GM23338 (cell line): ENCODE measurements at regions not wholly inside any gene's neighbourhood (a gene's known extent, or its start where the extent isn't known, plus 50 kb on each side); places are given as distances from the start of the nearest gene placed in this dataset.

Source experiments
- ATAC-seq: fragments of 200-7000 bp; cut with Tn5 transposase; 3 replicates; pipeline ENCODE4 v1.9.1; 2020
- DNase-seq: peaks from one replicate; pipeline ENCODE4 v3.0.0-alpha.2; 2015; ENCODE audit warnings: low spot score
- H2AFZ ChIP-seq: fragments of 200-600 bp; sonication (generic); 2 replicates; pipeline ENCODE4 v1.8.0; 2016; ENCODE audit warnings: antibody characterized with exemption, mild to moderate bottlenecking, moderate library complexity
- H3F3A ChIP-seq: fragments of 200-600 bp; sonication (generic); replicated peaks from 2 replicates; pipeline ENCODE4 v1.8.0; 2017; ENCODE audit warnings: antibody characterized with exemption, mixed run types, low read depth
- H3K27ac ChIP-seq: fragments of 200-600 bp; sonication (generic); 2 replicates; pipeline ENCODE4 v1.6.1; 2016; ENCODE audit warnings: low read depth
- H3K27me3 ChIP-seq: fragments of 200-600 bp; sonication (generic); 2 replicates; pipeline ENCODE4 v1.8.0; 2016; ENCODE audit warnings: mild to moderate bottlenecking, mixed run types, moderate library complexity; ENCODE audit not compliant: insufficient read depth
- H3K36me3 ChIP-seq: fragments of 200-600 bp; sonication (generic); 2 replicates; pipeline ENCODE4 v1.8.0; 2016; ENCODE audit warnings: mild to moderate bottlenecking; ENCODE audit not compliant: insufficient read depth
- H3K4me1 ChIP-seq: fragments of 200-600 bp; sonication (generic); 2 replicates; pipeline ENCODE4 v1.8.0; 2016; ENCODE audit warnings: mild to moderate bottlenecking, moderate library complexity; ENCODE audit not compliant: insufficient read depth
- H3K4me2 ChIP-seq: fragments of 200-600 bp; sonication (generic); 2 replicates; pipeline ENCODE4 v1.7.1; 2017; ENCODE audit warnings: mixed run types
- H3K4me3 ChIP-seq: fragments of 200-600 bp; sonication (generic); 2 replicates; pipeline ENCODE4 v1.6.1; 2016; ENCODE audit warnings: mixed run types
- H3K79me2 ChIP-seq: fragments of 200-600 bp; sonication (generic); replicated peaks from 2 replicates; pipeline ENCODE4 v1.8.0; 2017; ENCODE audit warnings: mild to moderate bottlenecking; ENCODE audit not compliant: insufficient read depth
- H3K9me2 ChIP-seq: fragments of 200-600 bp; sonication (generic); 2 replicates; pipeline ENCODE4 v1.8.0; 2017; ENCODE audit not compliant: insufficient read depth
- H4K20me1 ChIP-seq: fragments of 200-600 bp; sonication (generic); replicated peaks from 2 replicates; pipeline ENCODE4 v1.8.0; 2017; ENCODE audit warnings: mild to moderate bottlenecking; ENCODE audit not compliant: insufficient read depth
- H3K27ac Mint-ChIP-seq: 2 replicates; pipeline ENCODE4 v1.8.0; 2020; ENCODE audit warnings: inconsistent platforms, mild to moderate bottlenecking, moderate library complexity, mixed read lengths
- H3K27me3 Mint-ChIP-seq: 3 replicates; pipeline ENCODE4 v1.8.0; 2022; ENCODE audit warnings: low read depth, mild to moderate bottlenecking, moderate library complexity, mixed read lengths, inconsistent platforms; ENCODE audit not compliant: insufficient read depth, poor library complexity
- H3K36me3 Mint-ChIP-seq: 3 replicates; pipeline ENCODE4 v1.8.0; 2021; ENCODE audit warnings: low read depth, mild to moderate bottlenecking, inconsistent platforms, moderate library complexity, mixed read lengths
- H3K4me1 Mint-ChIP-seq: 3 replicates; pipeline ENCODE4 v1.8.0; 2020; ENCODE audit warnings: mild to moderate bottlenecking, inconsistent platforms, mixed read lengths
- H3K4me3 Mint-ChIP-seq: 3 replicates; pipeline ENCODE4 v1.8.0; 2021; ENCODE audit warnings: moderate library complexity, mild to moderate bottlenecking, inconsistent platforms, mixed read lengths
- H3K9me3 Mint-ChIP-seq: 3 replicates; pipeline ENCODE4 v1.8.0; 2020; ENCODE audit warnings: moderate library complexity, mild to moderate bottlenecking, inconsistent platforms, mixed read lengths
- CREB1 ChIP-seq: fragments of 250-450 bp; sonication (Bioruptor Pico); IDR thresholded peaks from 2 replicates; pipeline ENCODE4 v1.5.0; 2020; ENCODE audit warnings: low read depth, mild to moderate bottlenecking, moderate library complexity
- EZH2 ChIP-seq: fragments of 200-600 bp; sonication (generic); IDR thresholded peaks from one replicate; pipeline ENCODE4 v1.8.0; 2017; ENCODE audit warnings: antibody characterized with exemption, mild to moderate bottlenecking, low read depth; ENCODE audit not compliant: unreplicated experiment
- EZH2phosphoT487 ChIP-seq: fragments of 200-600 bp; sonication (generic); IDR thresholded peaks from one replicate; pipeline ENCODE4 v1.8.1; 2018; ENCODE audit warnings: antibody characterized with exemption; ENCODE audit not compliant: unreplicated experiment
- NANOG ChIP-seq: IDR thresholded peaks from 2 replicates; pipeline ENCODE4 v1.6.1; 2016; ENCODE audit warnings: antibody characterized with exemption, borderline replicate concordance
- POLR2AphosphoS5 ChIP-seq: IDR thresholded peaks from 2 replicates; pipeline ENCODE4 v1.6.1; 2016; ENCODE audit warnings: antibody characterized with exemption, low read depth
- ZNF114 ChIP-seq: fragments of 250-450 bp; sonication (Bioruptor Pico); IDR thresholded peaks from 2 replicates; pipeline ENCODE4 v1.5.0; 2020; ENCODE audit warnings: mild to moderate bottlenecking, moderate library complexity
- ZNF331 ChIP-seq: fragments of 250-450 bp; sonication (Bioruptor Pico); IDR thresholded peaks from 2 replicates; pipeline ENCODE4 v1.5.0; 2020; ENCODE audit warnings: low read depth, mild to moderate bottlenecking, moderate library complexity
- TF ChIP-seq, protein P1 (sequence below), 2 experiments: fragments of 200-600 bp in 1 of 2; sonication (generic) in 1 of 2; conservative IDR thresholded peaks; 2 replicates each; pipeline versions ENCODE4 v1.5.1 to v1.6.1; 2016 to 2017; ENCODE audit warnings: antibody characterized with exemption in 2 of 2, low read depth in 2 of 2, mild to moderate bottlenecking in 2 of 2, moderate library complexity in 1 of 2
- TF ChIP-seq, protein P2 (sequence below): IDR thresholded peaks from 2 replicates; pipeline ENCODE4 v1.6.1; 2016; ENCODE audit warnings: antibody characterized with exemption
- TF ChIP-seq, protein P3 (sequence below): IDR thresholded peaks from one replicate; pipeline ENCODE4 v1.6.1; 2018; ENCODE audit warnings: antibody characterized with exemption; ENCODE audit not compliant: unreplicated experiment

DNA sequence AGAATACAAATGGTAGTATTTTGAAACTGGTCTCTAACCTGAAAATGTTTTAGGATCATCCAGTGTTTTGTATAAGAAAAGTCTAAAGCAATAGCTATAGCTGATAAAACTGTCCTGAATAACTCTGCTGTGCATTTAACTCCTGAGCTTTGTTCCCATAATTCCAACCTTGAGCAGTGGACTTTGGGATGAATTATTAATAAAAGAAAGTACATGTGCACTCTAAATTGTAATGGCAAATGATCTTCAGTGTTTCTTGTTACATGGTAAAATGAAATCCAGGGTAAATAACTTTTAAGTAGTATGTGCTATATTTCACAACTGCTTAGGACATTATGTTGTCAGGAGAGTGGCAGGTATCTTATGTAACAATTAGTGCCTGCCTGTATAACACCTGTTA lies 345.6 kb downstream of the SLC16A7 start (continued):
- TF ChIP-seq POLR2AphosphoS5, result no peak
- no peak for TF ChIP-seq EZH2phosphoT487
- TF ChIP-seq, protein P1, sequence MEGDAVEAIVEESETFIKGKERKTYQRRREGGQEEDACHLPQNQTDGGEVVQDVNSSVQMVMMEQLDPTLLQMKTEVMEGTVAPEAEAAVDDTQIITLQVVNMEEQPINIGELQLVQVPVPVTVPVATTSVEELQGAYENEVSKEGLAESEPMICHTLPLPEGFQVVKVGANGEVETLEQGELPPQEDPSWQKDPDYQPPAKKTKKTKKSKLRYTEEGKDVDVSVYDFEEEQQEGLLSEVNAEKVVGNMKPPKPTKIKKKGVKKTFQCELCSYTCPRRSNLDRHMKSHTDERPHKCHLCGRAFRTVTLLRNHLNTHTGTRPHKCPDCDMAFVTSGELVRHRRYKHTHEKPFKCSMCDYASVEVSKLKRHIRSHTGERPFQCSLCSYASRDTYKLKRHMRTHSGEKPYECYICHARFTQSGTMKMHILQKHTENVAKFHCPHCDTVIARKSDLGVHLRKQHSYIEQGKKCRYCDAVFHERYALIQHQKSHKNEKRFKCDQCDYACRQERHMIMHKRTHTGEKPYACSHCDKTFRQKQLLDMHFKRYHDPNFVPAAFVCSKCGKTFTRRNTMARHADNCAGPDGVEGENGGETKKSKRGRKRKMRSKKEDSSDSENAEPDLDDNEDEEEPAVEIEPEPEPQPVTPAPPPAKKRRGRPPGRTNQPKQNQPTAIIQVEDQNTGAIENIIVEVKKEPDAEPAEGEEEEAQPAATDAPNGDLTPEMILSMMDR (conservative IDR thresholded peaks at IDR 0.05; ENCODE audit: low read depth in 2 of 2), result no peak
- TF ChIP-seq ZNF114 (CRISPR knock-in tag), result no peak

DNA sequence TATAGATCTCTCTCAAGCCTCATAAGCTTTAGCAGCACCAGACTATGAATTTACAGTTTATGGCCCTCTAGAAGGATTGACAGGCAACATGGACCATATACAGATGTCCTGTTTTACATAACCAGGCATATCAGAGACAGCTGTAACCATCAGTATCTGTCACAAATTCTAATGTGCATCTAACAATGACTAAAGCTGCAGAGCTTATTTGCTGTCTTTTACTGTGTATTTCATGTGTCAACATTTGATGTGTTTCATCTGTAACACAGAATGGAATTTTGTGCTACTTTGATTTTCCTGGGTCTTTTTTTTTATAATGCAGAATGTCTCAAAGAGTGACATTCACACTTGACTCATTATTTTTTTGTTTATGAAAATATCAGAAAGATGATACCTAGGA lies 348.3 kb downstream of the SLC16A7 start:
- Histone ChIP-seq H3K4me1 (peaks cover 7% of the 10 kb centered on the region; the same call in 1 of the 2 replicates), H3F3A (no peaks in the 10 kb centered on the region), H3K36me3 (no peaks in the 10 kb centered on the region), H3K9me2 (peaks cover 5% of the 10 kb centered on the region; the same call in 1 of the 2 replicates), H3K4me3 (no peak overlapping the region), H3K4me2 (no peak overlapping the region), H3K79me2 (no peaks in the 10 kb centered on the region), H3K27me3 (no peaks in the 10 kb centered on the region), H2AFZ (no peak overlapping the region), H3K27ac (no peak overlapping the region), H4K20me1 (no peaks in the 10 kb centered on the region)
- H3K27me3 Mint-ChIP-seq, result peaks cover 9% of the 10 kb centered on the region
- no peak overlapping the region for H3K27ac Mint-ChIP-seq
- 0 out of 3 replicates have a peak, but pooled peaks cover under 1% of the 10 kb centered on the region for H3K9me3 Mint-ChIP-seq
- peaks cover 10% of the 10 kb centered on the region for H3K4me1 Mint-ChIP-seq
- H3K36me3 Mint-ChIP-seq, result no peaks in the 10 kb centered on the region
- ATAC-seq, result no peak
- no peak for DNase-seq
- no peak overlapping the region for H3K4me3 Mint-ChIP-seq
- TF ChIP-seq EZH2phosphoT487 (no peak), NANOG (no peak), POLR2AphosphoS5 (no peak), EZH2 (no peak), ZNF114 (CRISPR knock-in tag) (no peak), ZNF331 (CRISPR knock-in tag) (no peak), CREB1 (no peak)
- TF ChIP-seq, protein P2, sequence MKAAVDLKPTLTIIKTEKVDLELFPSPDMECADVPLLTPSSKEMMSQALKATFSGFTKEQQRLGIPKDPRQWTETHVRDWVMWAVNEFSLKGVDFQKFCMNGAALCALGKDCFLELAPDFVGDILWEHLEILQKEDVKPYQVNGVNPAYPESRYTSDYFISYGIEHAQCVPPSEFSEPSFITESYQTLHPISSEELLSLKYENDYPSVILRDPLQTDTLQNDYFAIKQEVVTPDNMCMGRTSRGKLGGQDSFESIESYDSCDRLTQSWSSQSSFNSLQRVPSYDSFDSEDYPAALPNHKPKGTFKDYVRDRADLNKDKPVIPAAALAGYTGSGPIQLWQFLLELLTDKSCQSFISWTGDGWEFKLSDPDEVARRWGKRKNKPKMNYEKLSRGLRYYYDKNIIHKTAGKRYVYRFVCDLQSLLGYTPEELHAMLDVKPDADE, result no peak
- TF ChIP-seq, protein P3, sequence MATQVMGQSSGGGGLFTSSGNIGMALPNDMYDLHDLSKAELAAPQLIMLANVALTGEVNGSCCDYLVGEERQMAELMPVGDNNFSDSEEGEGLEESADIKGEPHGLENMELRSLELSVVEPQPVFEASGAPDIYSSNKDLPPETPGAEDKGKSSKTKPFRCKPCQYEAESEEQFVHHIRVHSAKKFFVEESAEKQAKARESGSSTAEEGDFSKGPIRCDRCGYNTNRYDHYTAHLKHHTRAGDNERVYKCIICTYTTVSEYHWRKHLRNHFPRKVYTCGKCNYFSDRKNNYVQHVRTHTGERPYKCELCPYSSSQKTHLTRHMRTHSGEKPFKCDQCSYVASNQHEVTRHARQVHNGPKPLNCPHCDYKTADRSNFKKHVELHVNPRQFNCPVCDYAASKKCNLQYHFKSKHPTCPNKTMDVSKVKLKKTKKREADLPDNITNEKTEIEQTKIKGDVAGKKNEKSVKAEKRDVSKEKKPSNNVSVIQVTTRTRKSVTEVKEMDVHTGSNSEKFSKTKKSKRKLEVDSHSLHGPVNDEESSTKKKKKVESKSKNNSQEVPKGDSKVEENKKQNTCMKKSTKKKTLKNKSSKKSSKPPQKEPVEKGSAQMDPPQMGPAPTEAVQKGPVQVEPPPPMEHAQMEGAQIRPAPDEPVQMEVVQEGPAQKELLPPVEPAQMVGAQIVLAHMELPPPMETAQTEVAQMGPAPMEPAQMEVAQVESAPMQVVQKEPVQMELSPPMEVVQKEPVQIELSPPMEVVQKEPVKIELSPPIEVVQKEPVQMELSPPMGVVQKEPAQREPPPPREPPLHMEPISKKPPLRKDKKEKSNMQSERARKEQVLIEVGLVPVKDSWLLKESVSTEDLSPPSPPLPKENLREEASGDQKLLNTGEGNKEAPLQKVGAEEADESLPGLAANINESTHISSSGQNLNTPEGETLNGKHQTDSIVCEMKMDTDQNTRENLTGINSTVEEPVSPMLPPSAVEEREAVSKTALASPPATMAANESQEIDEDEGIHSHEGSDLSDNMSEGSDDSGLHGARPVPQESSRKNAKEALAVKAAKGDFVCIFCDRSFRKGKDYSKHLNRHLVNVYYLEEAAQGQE, result no peak
- TF ChIP-seq, protein P1 (conservative IDR thresholded peaks at IDR 0.05; ENCODE audit: low read depth in 2 of 2), result no peak
